GM12874 (cell line): ENCODE measurements at regions not wholly inside any gene's neighbourhood (a gene's known extent, or its start where the extent isn't known, plus 50 kb on each side); places are given as distances from the start of the nearest gene placed in this dataset.

Source experiments
- CTCF ChIP-seq: IDR thresholded peaks from 2 replicates; pipeline ENCODE4 v1.5.1; 2011; ENCODE audit warnings: low read depth, mild to moderate bottlenecking, control low read depth, low read length, moderate library complexity; ENCODE audit not compliant: insufficient read depth

- TF ChIP-seq CTCF = no peak
Measured at GRCh38 chr1:55986003-55986402, 593.4 kb downstream of the PLPP3 start.

GRCh38 chr1:55981010-55981650 is 598.2 kb downstream of the PLPP3 start:
- no peak for TF ChIP-seq CTCF

- TF ChIP-seq CTCF = no peak
Measured at GRCh38 chr1:55980582-55980981, 598.8 kb downstream of the PLPP3 start.

GRCh38 chr1:55974714-55975441 is 604.5 kb downstream of the PLPP3 start:
- TF ChIP-seq CTCF = no peak

GRCh38 chr1:55970526-55971110 is 608.7 kb downstream of the PLPP3 start:
- TF ChIP-seq CTCF = no peak

GRCh38 chr1:55969322-55969721 is 610.0 kb downstream of the PLPP3 start:
- TF ChIP-seq CTCF = no peak

GRCh38 chr1:55968661-55969060 is 610.7 kb downstream of the PLPP3 start:
- no peak for TF ChIP-seq CTCF
